IMR-90 (cell line): ENCODE measurements at regions not wholly inside any gene's neighbourhood (a gene's known extent, or its start where the extent isn't known, plus 50 kb on each side); places are given as distances from the start of the nearest gene placed in this dataset.

Experiments used
- ATAC-seq: fragments of 200-7000 bp; cut with Tn5 transposase; 2 replicates; pipeline ENCODE4 v1.9.1; 2020; ENCODE audit warnings: low read depth, mild to moderate bottlenecking, moderate library complexity
- BruUV-seq: library from RNA; stranded (reverse); fragments of 400-500 nt; replicated peaks from 2 replicates; lab custom pipeline; 2021; lab: Mats Ljungman, UMichigan
- CTCF ChIA-PET: fragments of 300-600 bp; formaldehyde crosslinking; extraction: SDS; loops from one replicate; lab custom pipeline; 2021; ENCODE audit warnings: antibody characterized with exemption; lab: Yijun Ruan, JAX
- POLR2A ChIA-PET: fragments of 300-600 bp; sonication (Branson Sonifier 250); formaldehyde crosslinking; loops from one replicate; lab custom pipeline; 2022; ENCODE audit warnings: antibody characterized with exemption; ENCODE audit not compliant: unreplicated experiment; lab: Charles Lee
- DNase-seq: peaks from one replicate; pipeline ENCODE4 v3.0.0; 2013
- H2AFZ ChIP-seq: replicated peaks from 2 replicates; pipeline ENCODE3; 2013; ENCODE audit warnings: low read length, mild to moderate bottlenecking; ENCODE audit not compliant: poor library complexity
- H2AK5ac ChIP-seq: 2 replicates; pipeline ENCODE4 v1.6.1; 2013; ENCODE audit warnings: low read depth, low read length, inconsistent platforms
- H2AK9ac ChIP-seq: replicated peaks from 2 replicates; pipeline ENCODE3; 2013; ENCODE audit warnings: mild to moderate bottlenecking, low read depth, low read length, moderate library complexity; ENCODE audit not compliant: poor library complexity
- H2BK120ac ChIP-seq: 2 replicates; pipeline ENCODE4 v1.6.1; 2013; ENCODE audit warnings: low read depth, low read length, inconsistent platforms
- H2BK15ac ChIP-seq: 3 replicates; pipeline ENCODE4 v1.6.1; 2013; ENCODE audit warnings: low read depth, low read length, inconsistent platforms
- H2BK20ac ChIP-seq: 2 replicates; pipeline ENCODE4 v1.6.1; 2013; ENCODE audit warnings: low read depth, mild to moderate bottlenecking, inconsistent platforms, low read length, moderate library complexity
- H2BK5ac ChIP-seq: 2 replicates; pipeline ENCODE4 v1.6.1; 2013; ENCODE audit warnings: mild to moderate bottlenecking, low read depth, low read length, inconsistent platforms; ENCODE audit not compliant: poor library complexity, severe bottlenecking
- H3K14ac ChIP-seq: replicated peaks from 2 replicates; pipeline ENCODE4 v1.6.1; 2013; ENCODE audit warnings: low read depth, low read length, inconsistent platforms
- H3K18ac ChIP-seq: 2 replicates; pipeline ENCODE4 v1.6.1; 2013; ENCODE audit warnings: low read depth, low read length, control low read depth
- H3K23ac ChIP-seq: 2 replicates; pipeline ENCODE4 v1.6.1; 2013; ENCODE audit warnings: low read depth, low read length, inconsistent platforms
- H3K27ac ChIP-seq: 2 replicates; pipeline ENCODE4 v1.5.1; 2013; ENCODE audit warnings: mild to moderate bottlenecking, control low read depth, low read length; ENCODE audit not compliant: insufficient read depth
- H3K27me3 ChIP-seq: 2 replicates; pipeline ENCODE4 v1.6.1; 2013; ENCODE audit warnings: low read length; ENCODE audit not compliant: control insufficient read depth, insufficient read depth
- H3K36me3 ChIP-seq: 2 replicates; pipeline ENCODE4 v1.6.1; 2013; ENCODE audit warnings: low read length, mixed read lengths; ENCODE audit not compliant: control insufficient read depth, insufficient read depth
- H3K4ac ChIP-seq: 2 replicates; pipeline ENCODE4 v1.6.1; 2013; ENCODE audit warnings: low read depth, low read length, inconsistent platforms
- H3K4me1 ChIP-seq: 2 replicates; pipeline ENCODE4 v1.6.1; 2013; ENCODE audit warnings: low read length, mixed read lengths; ENCODE audit not compliant: control insufficient read depth, insufficient read depth
- H3K4me2 ChIP-seq: 2 replicates; pipeline ENCODE4 v1.6.1; 2013; ENCODE audit warnings: low read depth, mild to moderate bottlenecking, control low read depth, low read length, moderate library complexity
- H3K4me3 ChIP-seq: 2 replicates; pipeline ENCODE4 v1.5.1; 2013; ENCODE audit warnings: low read depth, mild to moderate bottlenecking, control low read depth, low read length, moderate library complexity; ENCODE audit not compliant: insufficient read depth
- H3K56ac ChIP-seq: 2 replicates; pipeline ENCODE4 v1.6.1; 2013; ENCODE audit warnings: low read length, inconsistent platforms; ENCODE audit not compliant: insufficient read depth; ENCODE audit errors: extremely low read depth
- H3K79me1 ChIP-seq, 2 experiments: 2 replicates each; pipeline ENCODE4 v1.6.1; 2013; ENCODE audit warnings: low read length in 2 of 2, inconsistent platforms in 1 of 2, low read depth in 1 of 2
- H3K9ac ChIP-seq: 2 replicates; pipeline ENCODE4 v1.6.1; 2013; ENCODE audit warnings: low read depth, low read length, control low read depth
- H3K9me1 ChIP-seq: 2 replicates; pipeline ENCODE4 v1.6.1; 2013; ENCODE audit warnings: low read length, inconsistent platforms; ENCODE audit not compliant: insufficient read depth
- H3K9me3 ChIP-seq: 2 replicates; pipeline ENCODE4 v1.6.1; 2013; ENCODE audit warnings: low read length; ENCODE audit not compliant: control insufficient read depth, insufficient read depth
- H4K20me1 ChIP-seq: 2 replicates; pipeline ENCODE4 v1.6.1; 2013; ENCODE audit warnings: low read length, inconsistent platforms; ENCODE audit not compliant: insufficient read depth
- H4K5ac ChIP-seq: 2 replicates; pipeline ENCODE4 v1.6.1; 2013; ENCODE audit warnings: mild to moderate bottlenecking, low read depth, low read length, control low read depth
- H4K8ac ChIP-seq, 2 experiments: 2 replicates each; pipeline ENCODE4 v1.6.1; 2013; ENCODE audit warnings: low read depth in 2 of 2, low read length in 2 of 2, control low read depth in 1 of 2, inconsistent platforms in 1 of 2
- H4K91ac ChIP-seq: 2 replicates; pipeline ENCODE4 v1.6.1; 2013; ENCODE audit warnings: low read depth, low read length, inconsistent platforms; ENCODE audit not compliant: insufficient read depth
- BHLHE40 ChIP-seq: fragments of 150-350 bp; IDR thresholded peaks from 2 replicates; pipeline ENCODE4 v1.6.1; 2016; ENCODE audit warnings: mild to moderate bottlenecking, low read depth, low read length
- CEBPB ChIP-seq: IDR thresholded peaks from 2 replicates; pipeline ENCODE4 v1.6.1; 2012; ENCODE audit warnings: low read depth, low read length, improper control_type of control experiment
- CHD1 ChIP-seq: IDR thresholded peaks from 2 replicates; pipeline ENCODE4 v1.6.1; 2012; ENCODE audit warnings: low read depth, low read length, improper control_type of control experiment
- FOS ChIP-seq: fragments of 150-350 bp; IDR thresholded peaks from 2 replicates; pipeline ENCODE4 v1.6.1; 2016; ENCODE audit warnings: low read depth, low read length
- MXI1 ChIP-seq: IDR thresholded peaks from 2 replicates; pipeline ENCODE4 v1.6.1; 2012; ENCODE audit warnings: low read depth, mild to moderate bottlenecking, low read length, moderate library complexity, borderline replicate concordance
- POLR2A ChIP-seq: IDR thresholded peaks from 2 replicates; pipeline ENCODE4 v1.6.1; 2012; ENCODE audit warnings: mild to moderate bottlenecking, low read depth, low read length
- RAD21 ChIP-seq: IDR thresholded peaks from 2 replicates; pipeline ENCODE4 v1.6.1; 2012; ENCODE audit warnings: low read length, improper control_type of control experiment
- RFX5 ChIP-seq: IDR thresholded peaks from 2 replicates; pipeline ENCODE4 v1.8.0; 2012; ENCODE audit warnings: low read depth, mild to moderate bottlenecking, low read length, moderate library complexity
- WGBS, 2 experiments: methylation state at CpG; one replicate each; pipeline versions ENCODE4 v1.1.5 to v1.1.7; 2013; ENCODE audit warnings: missing lambda C conversion rate in 2 of 2; ENCODE audit not compliant: insufficient read length in 1 of 2; ENCODE audit errors: extremely low coverage in 2 of 2; 5-methylcytosine and 5-hydroxymethylcytosine counted together
- dilution Hi-C: fragments of 300-500 bp; cut with HindIII; formaldehyde crosslinking; loops from one replicate; pipeline ENCODE4 v1.14.3; 2018; ENCODE audit warnings: low sequenced_read_pairs; ENCODE audit not compliant: unreplicated experiment
- in situ Hi-C: fragments of 300-500 bp; cut with MboI; formaldehyde crosslinking; loops from 3 replicates; pipeline ENCODE4 v1.14.3; 2019; ENCODE audit warnings: low sequenced_read_pairs, inconsistent platforms, mixed read lengths
- intact Hi-C: fragments of 100-400 bp; cut with micrococcal nuclease; formaldehyde crosslinking; loops from 2 replicates; pipeline ENCODE4 v1.10.0; 2022
- TF ChIP-seq, protein P1 (sequence below): fragments of 150-350 bp; IDR thresholded peaks from 2 replicates; pipeline ENCODE4 v1.6.1; 2017; ENCODE audit warnings: mild to moderate bottlenecking, antibody characterized with exemption, low read length, low read depth
- TF ChIP-seq, protein P2 (sequence below): fragments of 150-350 bp; IDR thresholded peaks from 2 replicates; pipeline ENCODE4 v1.6.1; 2016; ENCODE audit warnings: low read depth, mild to moderate bottlenecking, low read length, moderate library complexity, borderline replicate concordance

GRCh38 chr7:137166363-137166762 is 177.2 kb downstream of the PTN start:
- ATAC-seq = no peak

More at GRCh38 chr7:137166363-137166762, 177.2 kb downstream of the PTN start:
- TF ChIP-seq, protein P1, sequence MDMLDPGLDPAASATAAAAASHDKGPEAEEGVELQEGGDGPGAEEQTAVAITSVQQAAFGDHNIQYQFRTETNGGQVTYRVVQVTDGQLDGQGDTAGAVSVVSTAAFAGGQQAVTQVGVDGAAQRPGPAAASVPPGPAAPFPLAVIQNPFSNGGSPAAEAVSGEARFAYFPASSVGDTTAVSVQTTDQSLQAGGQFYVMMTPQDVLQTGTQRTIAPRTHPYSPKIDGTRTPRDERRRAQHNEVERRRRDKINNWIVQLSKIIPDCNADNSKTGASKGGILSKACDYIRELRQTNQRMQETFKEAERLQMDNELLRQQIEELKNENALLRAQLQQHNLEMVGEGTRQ = no peak
- TF ChIP-seq BHLHE40 (no peak), CHD1 (no peak), POLR2A (no peak), RAD21 (no peak), MXI1 (no peak), RFX5 (no peak), FOS (no peak), CEBPB (no peak; the same call in 1 of the 2 replicates)
- TF ChIP-seq, protein P2, sequence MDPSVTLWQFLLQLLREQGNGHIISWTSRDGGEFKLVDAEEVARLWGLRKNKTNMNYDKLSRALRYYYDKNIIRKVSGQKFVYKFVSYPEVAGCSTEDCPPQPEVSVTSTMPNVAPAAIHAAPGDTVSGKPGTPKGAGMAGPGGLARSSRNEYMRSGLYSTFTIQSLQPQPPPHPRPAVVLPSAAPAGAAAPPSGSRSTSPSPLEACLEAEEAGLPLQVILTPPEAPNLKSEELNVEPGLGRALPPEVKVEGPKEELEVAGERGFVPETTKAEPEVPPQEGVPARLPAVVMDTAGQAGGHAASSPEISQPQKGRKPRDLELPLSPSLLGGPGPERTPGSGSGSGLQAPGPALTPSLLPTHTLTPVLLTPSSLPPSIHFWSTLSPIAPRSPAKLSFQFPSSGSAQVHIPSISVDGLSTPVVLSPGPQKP = no peak
- in situ Hi-C loops = no loop called here
- H3K9ac ChIP-seq = no peak overlapping the region
- H3K4me2 ChIP-seq = no peak overlapping the region
- H2BK5ac ChIP-seq = no peak overlapping the region
- peak overlapping the region; percentile 62; the same call in 1 of the 2 replicates for H4K5ac ChIP-seq
- WGBS, 2 experiments = no CpG with 5 or more reads among the region's 2 CpGs
- H2AFZ ChIP-seq = no peak overlapping the region
- no peaks in the 10 kb centered on the region for H4K20me1 ChIP-seq
- no peak overlapping the region for H3K56ac ChIP-seq
- no peaks in the 10 kb centered on the region for H3K9me3 ChIP-seq
- peak overlapping the region; percentile 95 for H2BK20ac ChIP-seq
- H2AK9ac ChIP-seq = no peak overlapping the region
- peak overlapping the region; percentile 28; the same call in 1 of the 2 replicates for H3K18ac ChIP-seq
- no peak overlapping the region for H2AK5ac ChIP-seq
- H4K91ac ChIP-seq = peak overlapping the region; percentile 86; the same call in 1 of the 2 replicates
- H3K23ac ChIP-seq = no peak overlapping the region
- H3K4me3 ChIP-seq = no peak overlapping the region
- H3K4ac ChIP-seq = peak overlapping the region; percentile 65; the same call in 1 of the 2 replicates
- peak overlapping the region; percentile 52 for H3K14ac ChIP-seq
- CTCF ChIA-PET = no interaction called here
- no peaks in the 10 kb centered on the region for H3K27me3 ChIP-seq
- no peak for DNase-seq
- no peaks in the 10 kb centered on the region for H3K79me1 ChIP-seq
- no peaks in the 10 kb centered on the region for H3K36me3 ChIP-seq
- peak overlapping the region; percentile 77; the same call in 2 of the 3 replicates for H2BK15ac ChIP-seq
- POLR2A ChIA-PET = no interaction called here
- BruUV-seq = no TSS peak
- H4K8ac ChIP-seq = peak overlapping the region in 1 of 2 experiments; percentile 52; a peak in 2 of 4 replicates
- peaks cover 5% of the 10 kb centered on the region for H3K4me1 ChIP-seq
- intact Hi-C loops = no loop called here
- dilution Hi-C loops = no loop called here
- no peak overlapping the region for H3K27ac ChIP-seq
- H3K9me1 ChIP-seq = no peaks in the 10 kb centered on the region
- H2BK120ac ChIP-seq = peak overlapping the region; percentile 91
